DMS 273 (cell line): ENCODE measurements at regions not wholly inside any gene's neighbourhood (a gene's known extent, or its start where the extent isn't known, plus 50 kb on each side); places are given as distances from the start of the nearest gene placed in this dataset.
"Not testable (repeated sequence)": the region's sequence is repeated elsewhere in the genome, so short reads cannot be mapped to it uniquely, and the experiment has no call there.

Source experiments
- DNase-seq: peaks from one replicate; lab custom pipeline; 2025; ENCODE audit not compliant: unreplicated experiment; lab: John Stamatoyannopoulos, UW

DNA sequence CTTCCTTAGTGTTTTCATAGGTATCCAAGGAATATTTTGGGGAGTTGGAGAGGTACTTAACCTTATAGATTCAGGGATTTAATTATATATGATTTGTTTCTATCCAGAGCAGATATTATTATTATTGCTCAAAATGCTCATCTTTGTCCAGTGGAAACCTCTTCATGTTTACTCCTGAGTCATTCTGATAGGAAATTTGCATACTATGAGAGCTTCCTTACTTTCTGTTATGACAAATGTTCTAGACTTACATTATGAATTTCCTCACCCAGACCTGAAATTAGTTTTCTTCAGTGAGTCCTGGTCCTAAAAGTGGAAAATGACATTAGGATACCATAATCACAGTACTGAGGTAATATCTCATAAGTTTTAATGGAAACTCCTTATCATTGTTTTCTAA lies 57.5 kb upstream of the PLPPR5 start:
- no peak for DNase-seq

DNA sequence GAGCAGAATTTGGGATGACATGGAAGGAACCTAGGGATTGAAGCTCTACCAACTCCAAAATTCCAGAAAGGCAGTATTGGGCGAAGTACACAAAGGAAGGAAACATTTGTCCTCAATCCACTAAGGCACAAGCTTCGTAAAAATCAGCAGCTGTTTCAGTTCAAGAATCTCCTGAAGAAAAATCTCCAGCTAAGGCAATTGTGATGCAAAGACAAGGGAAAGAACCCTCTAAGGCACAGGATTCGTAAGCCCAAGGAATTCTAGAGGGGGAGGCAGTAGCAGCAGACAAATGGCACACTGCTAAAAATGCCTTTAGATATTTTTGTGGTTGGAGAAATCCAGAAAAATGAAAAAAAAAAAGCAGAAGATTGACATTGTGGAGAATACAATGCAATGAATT lies 64.5 kb upstream of the PLPPR5 start:
- DNase-seq: no peak

DNA sequence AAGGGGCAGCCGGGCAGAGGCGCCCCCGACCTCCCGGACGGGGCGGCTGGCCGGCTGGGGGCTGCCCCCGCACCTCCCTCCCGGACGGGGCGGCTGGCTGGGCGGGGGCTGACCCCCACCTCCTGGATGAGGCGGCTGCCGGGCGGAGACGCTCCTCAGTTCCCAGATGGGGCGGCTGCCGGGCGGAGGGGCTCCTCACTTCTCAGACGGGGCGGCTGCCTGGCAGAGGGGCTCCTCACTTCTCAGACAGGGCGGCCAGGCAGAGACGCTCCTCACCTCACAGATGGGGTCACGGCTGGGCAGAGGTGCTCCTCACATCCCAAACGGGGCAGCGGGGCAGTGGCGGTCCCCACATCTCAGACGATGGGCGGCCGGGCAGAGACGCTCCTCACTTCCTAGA lies 73.9 kb upstream of the PLPPR5 start:
- not testable (repeated sequence) for DNase-seq

DNA sequence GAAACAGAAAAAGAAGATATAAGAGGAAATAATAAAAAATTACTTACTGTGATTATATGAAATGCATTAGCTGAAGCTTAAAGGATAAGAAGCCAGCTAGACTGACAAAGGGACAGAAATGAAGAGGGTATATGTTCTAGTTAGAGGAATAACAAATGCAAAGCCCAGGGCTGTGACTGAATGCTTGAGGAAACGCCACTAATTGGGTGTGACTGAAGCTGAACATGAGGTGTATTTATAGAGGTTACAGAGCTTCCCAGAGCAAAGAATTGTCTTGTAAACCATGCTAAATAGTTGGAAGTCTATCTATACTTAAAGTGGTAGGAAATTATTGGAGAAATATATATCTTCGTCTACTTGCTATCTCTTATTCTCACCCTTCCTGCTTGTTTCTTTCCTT lies 77.7 kb upstream of the PLPPR5 start:
- no peak for DNase-seq

DNA sequence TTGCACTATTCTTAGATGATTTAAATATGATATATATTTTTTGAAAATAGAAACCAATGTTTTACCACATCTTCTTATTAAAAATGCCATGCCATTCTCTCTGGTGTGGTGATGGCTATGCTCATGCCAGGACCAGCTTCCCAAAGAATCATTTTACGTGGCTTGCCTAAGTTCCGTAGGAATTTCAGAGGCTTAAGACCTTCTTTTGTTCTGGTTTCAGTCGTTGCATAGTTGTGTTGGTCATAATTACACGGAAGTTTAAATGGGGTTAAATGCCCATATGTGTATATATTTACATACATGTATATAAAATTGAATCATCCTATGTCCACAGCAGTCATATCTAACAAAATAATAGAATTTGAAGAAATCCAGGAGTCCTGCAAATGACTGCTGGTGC lies 78.7 kb upstream of the PLPPR5 start:
- no peak for DNase-seq

DNA sequence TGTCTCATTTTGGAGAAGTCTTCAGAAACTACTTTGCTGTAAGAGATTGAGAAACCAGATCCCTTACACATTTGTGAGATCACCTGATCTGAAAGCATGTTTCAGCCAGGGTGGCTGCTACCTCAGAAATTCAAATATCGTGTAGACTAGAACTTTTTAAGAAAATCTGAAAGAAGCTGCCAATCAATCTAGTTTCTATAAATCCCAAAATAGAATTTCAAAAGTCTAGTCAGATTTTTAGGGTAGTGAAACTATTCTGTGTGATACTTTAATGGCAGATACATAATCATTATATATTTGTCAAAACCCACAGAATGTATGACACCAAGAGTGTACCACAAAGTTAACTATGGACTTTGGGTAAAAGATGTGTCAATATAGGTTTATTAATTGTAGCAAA lies 79.9 kb upstream of the PLPPR5 start:
- DNase-seq: no peak

DNA sequence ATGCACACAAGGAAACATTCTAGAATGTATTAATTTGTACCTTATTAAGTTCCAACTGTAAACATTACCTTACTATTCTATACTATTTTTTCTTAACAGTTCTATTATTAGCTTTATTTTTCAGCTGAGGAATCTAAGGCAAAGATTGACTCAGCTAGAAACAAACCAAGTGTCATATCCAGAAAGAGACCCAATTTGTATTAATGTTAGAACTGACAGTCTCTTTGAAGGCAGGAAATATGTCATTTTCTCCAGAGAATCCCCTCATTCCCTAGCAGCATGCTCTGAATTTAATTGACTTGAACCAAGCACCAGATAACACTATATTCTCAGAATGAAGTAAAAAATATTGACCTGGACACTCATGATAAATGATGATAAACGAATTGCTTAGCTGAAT lies 81.4 kb upstream of the PLPPR5 start:
- no peak for DNase-seq

DNA sequence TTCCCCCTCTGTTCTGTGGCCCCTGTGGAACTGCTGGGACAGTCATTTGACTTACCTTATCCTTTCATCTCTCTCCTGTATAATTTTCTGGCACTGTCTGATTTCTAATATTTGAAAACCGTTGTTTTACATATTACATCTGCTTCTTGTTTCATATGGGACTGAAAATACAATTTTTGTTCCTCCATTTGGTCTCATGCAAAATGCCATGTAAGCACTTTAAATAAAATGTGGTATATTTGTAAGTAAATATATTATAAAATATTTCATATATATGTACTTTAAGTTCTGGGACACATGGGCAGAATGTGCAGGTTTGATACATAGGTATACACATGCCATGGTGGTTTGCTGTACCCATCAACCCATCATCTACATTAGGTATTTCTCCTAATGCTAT lies 93.9 kb upstream of the PLPPR5 start:
- DNase-seq: no peak

DNA sequence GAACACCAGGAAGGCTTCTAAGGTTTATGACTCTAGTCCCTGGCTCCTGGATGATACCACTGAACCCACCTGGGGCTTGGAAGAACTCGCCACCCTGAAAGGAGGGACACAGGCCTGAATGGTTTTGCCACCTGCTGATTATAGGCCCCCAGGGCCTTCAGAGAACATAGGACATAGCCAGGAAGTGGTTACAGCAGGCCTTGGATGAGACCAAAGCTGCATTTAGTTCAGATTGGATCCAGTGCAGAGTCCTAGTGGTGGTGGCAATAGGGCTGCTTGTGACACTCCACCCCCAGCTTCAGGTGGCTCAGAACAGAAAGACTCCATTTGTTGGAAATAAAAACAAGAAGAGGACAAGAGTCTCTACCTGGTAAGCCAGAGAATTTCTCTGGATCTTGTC lies 101.6 kb upstream of the PLPPR5 start:
- no peak for DNase-seq

DNA sequence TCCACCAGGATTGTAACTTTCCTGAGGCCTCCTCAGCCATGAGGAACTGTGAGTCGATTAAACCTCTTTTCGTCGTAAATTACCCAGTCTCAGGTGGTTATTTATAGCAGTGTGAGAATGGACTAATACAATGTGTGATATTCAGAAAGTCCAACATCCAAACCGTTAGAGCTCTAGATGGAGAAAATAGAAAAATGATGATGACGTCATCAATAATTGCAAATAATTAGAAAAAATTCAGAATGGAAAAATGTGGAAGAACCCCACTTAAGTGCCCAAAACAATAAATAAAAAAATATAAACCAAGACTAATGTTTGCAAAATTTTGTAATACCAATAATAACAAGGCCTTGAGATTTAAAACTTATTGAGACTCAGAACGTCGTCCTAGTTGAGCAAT lies 103.0 kb upstream of the PLPPR5 start:
- DNase-seq: no peak

DNA sequence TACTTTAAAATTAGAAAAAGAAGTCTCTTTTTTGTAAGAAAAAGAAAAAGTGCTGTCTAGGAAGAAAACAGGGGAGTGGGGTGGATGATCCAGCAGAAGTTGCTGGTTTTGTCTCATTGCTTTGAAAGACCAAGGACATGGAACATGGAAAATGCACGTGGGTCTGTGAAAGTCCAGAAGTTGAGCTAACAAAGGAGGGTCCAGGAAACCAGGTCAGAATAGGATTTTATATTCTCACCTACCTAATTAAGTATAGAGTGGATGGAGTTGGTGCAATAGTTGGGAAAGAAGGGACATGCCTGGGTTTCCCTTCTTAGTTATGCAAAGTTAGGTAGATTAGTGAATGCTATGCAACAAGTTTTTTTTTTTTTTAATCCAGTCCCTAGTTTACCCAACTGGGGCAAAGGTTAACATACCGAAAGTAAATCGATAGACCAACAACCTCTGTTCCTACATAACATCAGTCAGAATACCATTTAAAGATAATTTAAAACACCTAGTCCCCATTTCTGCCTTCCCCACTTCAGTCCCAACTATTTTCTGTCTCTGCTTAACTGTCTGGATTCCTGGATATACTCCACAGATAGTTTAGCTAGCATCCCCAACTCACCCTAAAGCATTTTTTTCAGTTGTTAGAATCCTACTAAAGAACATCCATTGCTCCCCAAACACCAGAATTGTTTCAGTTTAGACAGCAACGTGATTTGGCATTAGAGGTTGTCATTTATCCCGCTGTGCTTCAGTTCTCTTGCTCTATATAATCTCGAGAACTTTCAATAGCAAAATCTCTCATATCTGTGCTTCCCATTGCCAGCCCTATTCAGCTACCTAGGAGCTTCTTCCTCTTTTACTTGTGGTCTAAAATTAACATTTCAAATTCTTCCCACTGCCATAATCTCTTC lies 105.7 kb upstream of the PLPPR5 start:
- no peak for DNase-seq

DNA sequence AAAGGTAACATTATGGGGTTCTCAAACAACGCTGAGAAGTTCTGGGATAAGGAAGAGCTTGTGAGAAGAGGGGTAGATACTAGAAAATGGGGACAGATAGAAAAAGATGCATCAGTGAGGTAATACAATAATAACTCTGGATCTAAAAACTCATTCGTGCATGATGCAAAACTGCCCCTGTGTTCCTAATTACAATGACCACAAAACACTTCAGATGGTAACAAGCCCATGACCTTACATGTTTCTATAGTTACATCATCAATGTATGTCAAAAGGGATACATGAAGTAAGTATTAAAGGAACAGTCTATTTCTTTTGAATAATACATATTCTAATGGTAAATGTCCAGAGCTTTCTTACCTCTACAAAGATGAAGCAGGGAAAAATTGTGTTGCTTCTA lies 110.6 kb upstream of the PLPPR5 start:
- DNase-seq: no peak

DNA sequence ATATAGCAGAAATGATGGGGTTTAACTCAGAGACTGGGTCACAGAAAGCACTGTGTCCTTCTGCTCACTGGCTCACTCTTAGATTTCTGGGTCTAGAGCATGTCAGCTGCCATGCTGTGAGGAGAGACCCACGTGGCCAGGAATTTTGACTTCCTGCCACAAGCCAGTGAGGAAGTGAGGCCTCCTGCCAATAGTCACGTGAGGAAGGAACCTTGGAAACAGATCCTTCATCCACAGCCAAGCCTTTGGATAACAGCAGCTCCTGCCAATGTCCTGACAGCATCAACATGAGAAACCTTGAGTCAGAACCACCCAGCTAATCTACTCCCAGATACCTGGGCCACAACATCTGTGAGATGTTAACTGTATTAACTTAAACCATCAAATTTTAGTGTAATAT lies 114.5 kb upstream of the PLPPR5 start:
- no peak for DNase-seq

DNA sequence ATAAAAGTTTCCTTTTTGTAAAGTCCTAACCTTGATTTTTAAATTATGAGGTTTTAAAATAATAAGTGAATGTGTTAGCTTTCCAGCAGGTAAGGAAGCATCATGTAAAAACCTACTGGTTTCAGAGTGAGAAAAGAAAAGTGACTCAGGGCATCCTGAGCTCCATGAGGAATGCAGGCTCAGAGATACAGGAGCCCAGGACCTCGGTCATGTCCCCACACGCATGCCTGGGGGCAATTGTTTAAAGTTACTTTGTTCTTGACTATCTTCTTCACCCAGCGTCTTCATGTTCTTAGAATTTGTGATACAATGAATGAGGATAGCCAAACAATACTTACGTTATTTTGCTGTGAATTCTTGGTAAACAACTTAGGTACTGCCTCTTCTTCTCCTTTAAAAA lies 117.4 kb upstream of the PLPPR5 start:
- DNase-seq: no peak

DNA sequence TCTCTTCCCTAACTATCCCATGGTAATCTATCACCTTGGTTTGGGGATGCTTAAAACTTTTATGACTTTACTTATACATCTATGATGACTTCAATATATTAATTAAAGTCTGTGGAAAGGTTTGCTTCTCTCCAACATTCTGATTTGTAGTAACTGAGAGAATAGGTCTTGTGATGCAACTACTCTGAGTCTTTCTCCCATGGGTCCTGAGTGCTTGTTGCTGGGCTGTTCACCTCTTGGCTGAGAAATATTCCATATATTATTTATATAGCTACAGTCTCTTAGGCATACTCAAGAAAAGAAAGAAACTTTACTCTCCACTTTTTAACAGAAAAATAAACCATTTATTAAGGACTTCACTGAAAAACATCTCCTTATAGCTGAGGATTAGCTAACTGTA lies 119.3 kb upstream of the PLPPR5 start:
- DNase-seq: no peak

DNA sequence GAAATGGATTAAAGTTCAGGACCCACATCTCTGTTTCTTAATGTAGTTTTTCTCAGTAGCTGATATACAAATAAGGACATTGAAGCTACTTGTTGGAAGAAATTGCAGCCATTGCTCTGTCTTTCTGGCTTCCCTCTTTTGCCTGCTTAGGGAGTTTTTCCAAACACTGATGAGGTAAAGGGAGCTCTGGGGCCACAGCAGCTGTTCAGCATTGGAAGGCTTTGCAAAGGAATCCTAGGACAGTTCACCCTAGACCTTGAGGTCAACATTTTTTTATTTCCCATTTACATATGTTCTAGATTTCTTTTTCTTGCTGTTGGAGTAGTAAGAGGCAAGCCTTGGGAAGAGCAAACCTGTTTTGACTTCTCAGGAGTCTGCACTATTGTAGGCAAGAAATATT lies 126.9 kb upstream of the PLPPR5 start:
- peak; percentile 1 for DNase-seq

DNA sequence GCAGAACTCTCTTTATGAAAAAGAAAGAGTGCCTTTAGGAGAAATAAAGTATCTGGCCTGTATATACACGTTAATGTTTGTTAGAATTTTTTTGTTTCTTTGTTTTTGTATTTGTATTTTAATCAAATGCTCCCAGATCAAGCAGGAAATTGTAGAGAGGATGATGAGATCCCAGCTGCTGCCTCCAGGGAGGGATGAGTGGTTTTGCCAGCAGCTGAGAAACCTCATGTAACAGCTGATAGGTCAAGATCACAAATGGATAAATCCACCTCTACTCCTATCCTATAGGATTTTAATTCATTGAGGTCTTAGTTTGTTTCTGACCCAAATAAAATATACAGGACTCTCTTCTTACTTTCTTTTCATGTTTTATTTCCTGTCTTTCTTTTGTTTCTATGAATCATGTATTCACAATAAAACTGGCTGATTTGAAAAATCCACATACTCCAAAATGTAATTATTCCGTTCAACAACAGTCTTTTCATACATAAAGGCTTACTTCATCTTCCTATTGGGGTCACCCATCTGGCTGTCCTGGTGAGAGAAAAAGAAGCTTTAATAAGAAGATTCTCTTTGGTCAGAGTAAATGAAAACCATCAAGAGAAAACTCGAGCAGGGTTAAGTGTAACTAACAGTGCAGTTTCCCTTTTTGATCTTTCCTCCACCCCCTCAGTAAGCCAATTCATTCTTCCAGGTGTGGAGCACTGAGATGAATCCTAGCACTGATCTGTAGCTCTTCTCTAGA lies 129.3 kb upstream of the PLPPR5 start:
- no peak for DNase-seq

DNA sequence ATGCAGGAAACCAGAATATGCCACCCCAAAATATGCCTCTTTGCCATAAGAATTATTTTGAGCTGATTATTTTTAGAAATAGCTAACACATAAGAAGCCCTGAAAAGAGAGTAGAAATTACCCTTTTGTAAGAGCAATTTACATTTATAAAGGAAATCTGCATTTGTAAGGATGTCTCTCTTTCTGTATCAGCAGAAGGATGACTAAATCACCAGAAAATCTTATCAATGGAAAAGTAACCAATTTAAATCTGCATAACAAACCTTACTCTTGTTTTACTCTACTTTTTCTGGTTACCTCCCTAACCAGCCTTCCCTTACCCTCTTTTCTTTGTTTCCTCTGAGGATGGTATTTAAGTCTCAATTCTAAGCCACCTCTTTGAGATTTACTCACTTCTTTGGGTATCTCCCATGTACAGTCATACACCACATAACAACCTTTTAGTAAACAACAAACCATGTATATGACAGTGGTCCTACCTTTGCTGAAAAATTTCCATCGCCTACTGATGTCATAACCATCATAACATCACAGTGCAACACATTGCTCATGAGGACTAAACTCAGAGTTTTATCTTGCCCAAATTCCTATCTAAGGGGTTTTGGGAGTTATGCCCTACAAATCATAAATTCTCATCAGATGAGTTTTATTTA lies 126.6 kb upstream of the PLPPR4 start:
- no peak for DNase-seq

DNA sequence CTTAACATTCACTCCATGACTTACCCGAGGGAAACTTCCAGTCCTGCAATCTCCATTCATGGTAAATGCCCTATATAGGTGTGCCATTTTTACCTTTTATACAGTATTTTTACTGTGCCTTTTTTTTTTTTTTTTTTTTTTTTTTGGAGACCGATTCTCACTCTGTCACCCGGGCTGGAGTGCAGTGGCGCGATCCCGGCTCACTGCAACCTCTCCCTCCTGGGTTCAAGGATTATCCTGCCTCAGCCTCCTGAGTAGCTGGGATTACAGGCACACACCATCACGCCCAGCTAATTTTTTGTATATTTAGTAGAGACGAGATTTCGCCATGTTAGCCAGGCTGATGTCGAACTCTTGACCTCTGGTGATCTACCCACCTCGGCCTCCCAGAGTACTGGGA lies 124.4 kb upstream of the PLPPR4 start:
- DNase-seq: no peak

DNA sequence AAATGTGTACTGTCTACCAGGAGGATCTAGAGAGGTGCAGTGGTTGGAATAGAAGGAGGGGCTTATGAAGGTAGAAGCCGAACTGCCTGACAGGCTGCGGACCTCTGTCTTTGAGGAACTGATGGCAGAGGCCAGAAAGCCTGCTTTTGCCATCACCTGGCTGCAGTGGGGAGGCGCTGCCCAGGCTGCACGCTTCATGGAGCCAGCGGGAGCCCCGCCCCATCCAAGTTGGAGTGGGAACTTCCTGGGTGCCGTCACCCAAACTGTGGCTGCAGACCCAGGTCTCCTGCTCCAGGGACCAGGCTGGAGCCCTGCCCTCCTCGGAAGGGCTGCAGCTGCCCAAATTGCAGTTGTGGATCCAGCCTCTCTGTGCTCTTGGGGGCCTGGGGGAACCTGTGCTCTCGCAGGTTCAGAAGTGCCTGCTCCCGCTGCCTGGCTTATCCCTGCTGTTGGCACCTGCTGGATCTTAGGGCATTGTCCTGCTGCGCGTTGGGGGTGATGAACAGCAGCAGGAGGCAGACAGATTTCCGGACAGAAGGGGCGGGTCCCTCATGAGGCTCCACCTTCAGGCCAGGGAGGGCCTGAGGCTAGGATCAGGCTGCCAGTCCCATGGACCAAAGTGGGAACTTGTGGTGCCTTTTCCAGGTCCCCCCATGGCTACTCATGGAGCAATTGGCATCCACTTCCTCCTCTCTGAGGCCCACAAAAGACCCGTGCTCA lies 118.0 kb upstream of the PLPPR4 start:
- no peak for DNase-seq

DNA sequence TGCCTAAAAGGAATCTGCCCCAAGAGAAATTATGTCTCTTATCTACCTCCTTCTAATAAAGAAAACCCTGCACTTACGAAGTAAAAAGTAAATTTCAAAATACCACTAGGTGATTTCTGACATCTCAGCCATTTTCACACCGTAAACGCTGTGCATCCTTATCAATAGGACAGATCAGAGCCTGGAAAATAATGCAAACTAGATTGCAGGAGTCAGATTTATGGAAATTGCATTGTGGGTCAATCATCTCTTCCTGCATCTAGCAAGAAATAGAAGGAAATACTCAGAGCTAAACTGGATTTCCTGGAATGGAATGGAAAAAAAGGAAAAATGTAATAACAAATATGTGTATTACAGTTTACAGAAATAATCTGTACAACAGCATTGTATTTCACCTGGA lies 114.3 kb upstream of the PLPPR4 start:
- DNase-seq: no peak
